ENCODE measurements at regions not wholly inside any gene's neighbourhood (a gene's known extent, or its start where the extent isn't known, plus 50 kb on each side); places are given as distances from the start of the nearest gene placed in this dataset.

- no peak overlapping the region for H3K27ac ChIP-seq (ENCODE audit: low read depth, low read length)
- DNase-seq (no peak), ATAC-seq (no peak)
- peaks cover 0 to 2% (median 0%) of the 10 kb centered on the region in 11 donors for H3K9me3 Mint-ChIP-seq
- no peaks in the 10 kb centered on the region for H3K27me3 ChIP-seq (ENCODE audit: control insufficient read depth in 2 of 2, insufficient read depth in 2 of 2, low read length in 2 of 2)
- H3K27ac Mint-ChIP-seq = no peak overlapping the region
- H3K4me3 ChIP-seq (ENCODE audit: low read length) = no peak overlapping the region
- H3K36me3 Mint-ChIP-seq = peaks cover 5 to 37% (median 22%) of the 10 kb centered on the region in 5 donors
- no peaks in the 10 kb centered on the region for H3K4me1 ChIP-seq (ENCODE audit: control insufficient read depth in 2 of 2, insufficient read depth in 2 of 2, low read length in 2 of 2)
- peaks cover 0 to 15% (median 4%) of the 10 kb centered on the region in 3 experiments for H3K36me3 ChIP-seq (ENCODE audit: control insufficient read depth in 2 of 3, insufficient read depth in 3 of 3, low read length in 3 of 3)
- intact Hi-C loops (cut with micrococcal nuclease) = no loop called here
- H3K27me3 Mint-ChIP-seq = no peaks in the 10 kb centered on the region
- H3K9me3 ChIP-seq (ENCODE audit: control insufficient read depth in 2 of 3, low read length in 3 of 3) = no peaks in the 10 kb centered on the region
- ChIA-PET POLR2A (interaction anchor here (0.7 kb wide), 1 partner anchor 233 kb away, joined by 3 read pairs; no protein-coding TSS in a partner anchor), CTCF (no interaction called here)
- no peak overlapping the region for H3K4me3 Mint-ChIP-seq
- H3K4me1 Mint-ChIP-seq = peaks cover 17 to 80% (median 65%) of the 10 kb centered on the region in 7 donors
Measured at GRCh38 chr14:89489761-89490437, 72.9 kb upstream of the FOXN3 start.

- Mint-ChIP-seq H3K4me3 (no peak overlapping the region), H3K36me3 (peaks cover 9 to 49% (median 27%) of the 10 kb centered on the region in 5 donors), H3K9me3 (peaks cover 0 to 2% (median 0%) of the 10 kb centered on the region in 11 donors), H3K4me1 (peaks cover 17 to 62% (median 47%) of the 10 kb centered on the region in 7 donors), H3K27me3 (no peaks in the 10 kb centered on the region), H3K27ac (peak overlapping the region in 3 of 9 donors; percentile 25 to 59 (median 33))
- H3K27me3 ChIP-seq (ENCODE audit: control insufficient read depth in 2 of 2, insufficient read depth in 2 of 2, low read length in 2 of 2) = no peaks in the 10 kb centered on the region
- no peak overlapping the region for H3K4me3 ChIP-seq (ENCODE audit: low read length)
- ATAC-seq (peak; percentile 17), DNase-seq (no peak)
- H3K9me3 ChIP-seq (ENCODE audit: control insufficient read depth in 2 of 3, low read length in 3 of 3) = no peaks in the 10 kb centered on the region
- no peak overlapping the region for H3K27ac ChIP-seq (ENCODE audit: low read depth, low read length)
- H3K36me3 ChIP-seq (ENCODE audit: control insufficient read depth in 2 of 3, insufficient read depth in 3 of 3, low read length in 3 of 3) = peaks cover 0 to 22% (median 4%) of the 10 kb centered on the region in 3 experiments
- intact Hi-C loops (cut with micrococcal nuclease) = no loop called here
- no peaks in the 10 kb centered on the region for H3K4me1 ChIP-seq (ENCODE audit: control insufficient read depth in 2 of 2, insufficient read depth in 2 of 2, low read length in 2 of 2)
- POLR2A ChIA-PET = no interaction called here
- CTCF ChIA-PET = no interaction called here
Measured at GRCh38 chr14:89486961-89487360, 69.9 kb upstream of the FOXN3 start.

- Histone ChIP-seq H3K27ac (ENCODE audit: low read depth, low read length) (no peak overlapping the region), H3K4me3 (ENCODE audit: low read length) (no peak overlapping the region), H3K36me3 (ENCODE audit: control insufficient read depth in 2 of 3, insufficient read depth in 3 of 3, low read length in 3 of 3) (peaks cover 0 to 23% (median 5%) of the 10 kb centered on the region in 3 experiments), H3K9me3 (ENCODE audit: control insufficient read depth in 2 of 3, low read length in 3 of 3) (no peaks in the 10 kb centered on the region), H3K4me1 (ENCODE audit: control insufficient read depth in 2 of 2, insufficient read depth in 2 of 2, low read length in 2 of 2) (no peaks in the 10 kb centered on the region), H3K27me3 (ENCODE audit: control insufficient read depth in 2 of 2, insufficient read depth in 2 of 2, low read length in 2 of 2) (no peaks in the 10 kb centered on the region)
- no peaks in the 10 kb centered on the region for H3K27me3 Mint-ChIP-seq
- POLR2A ChIA-PET = no interaction called here
- CTCF ChIA-PET = no interaction called here
- no peak overlapping the region for H3K4me3 Mint-ChIP-seq
- DNase-seq = no peak
- peak overlapping the region in 3 of 9 donors; percentile 5 to 46 (median 43) for H3K27ac Mint-ChIP-seq
- peak; percentile 62 for ATAC-seq
- H3K4me1 Mint-ChIP-seq = peaks cover 17 to 58% (median 47%) of the 10 kb centered on the region in 7 donors
- intact Hi-C loops (cut with micrococcal nuclease) = no loop called here
- H3K9me3 Mint-ChIP-seq = peaks cover 0 to 2% (median 0%) of the 10 kb centered on the region in 11 donors
- peaks cover 11 to 50% (median 29%) of the 10 kb centered on the region in 5 donors for H3K36me3 Mint-ChIP-seq
Measured at GRCh38 chr14:89486505-89486904, 69.5 kb upstream of the FOXN3 start.

- intact Hi-C loops (cut with micrococcal nuclease) = no loop called here
- ATAC-seq = peak; percentile 60
- Histone ChIP-seq H3K36me3 (ENCODE audit: control insufficient read depth in 2 of 3, insufficient read depth in 3 of 3, low read length in 3 of 3) (peaks cover 0 to 29% (median 10%) of the 10 kb centered on the region in 3 experiments), H3K4me3 (ENCODE audit: low read length) (no peak overlapping the region), H3K9me3 (ENCODE audit: control insufficient read depth in 2 of 3, low read length in 3 of 3) (no peaks in the 10 kb centered on the region), H3K27ac (ENCODE audit: low read depth, low read length) (no peak overlapping the region), H3K4me1 (ENCODE audit: control insufficient read depth in 2 of 2, insufficient read depth in 2 of 2, low read length in 2 of 2) (no peaks in the 10 kb centered on the region), H3K27me3 (ENCODE audit: control insufficient read depth in 2 of 2, insufficient read depth in 2 of 2, low read length in 2 of 2) (no peaks in the 10 kb centered on the region)
- H3K4me3 Mint-ChIP-seq = peak overlapping the region in 1 of 10 donors; percentile 54
- H3K27ac Mint-ChIP-seq = peak overlapping the region in 4 of 9 donors; percentile 8 to 80 (median 72)
- ChIA-PET CTCF (interaction anchor here (0.5 kb wide), 1 partner anchor 113 kb away, joined by 3 read pairs; no protein-coding TSS in a partner anchor), POLR2A (interaction anchor here (0.6 kb wide), 1 partner anchor 121 kb away, joined by 3 read pairs; no protein-coding TSS in a partner anchor)
- H3K9me3 Mint-ChIP-seq = peaks cover 0 to 2% (median 0%) of the 10 kb centered on the region in 11 donors
- no peaks in the 10 kb centered on the region for H3K27me3 Mint-ChIP-seq
- peaks cover 17 to 48% (median 43%) of the 10 kb centered on the region in 7 donors for H3K4me1 Mint-ChIP-seq
- DNase-seq = no peak
- H3K36me3 Mint-ChIP-seq = peaks cover 14 to 41% (median 30%) of the 10 kb centered on the region in 5 donors
Measured at GRCh38 chr14:89485264-89485663, 68.2 kb upstream of the FOXN3 start.

- Histone ChIP-seq H3K36me3 (ENCODE audit: control insufficient read depth in 2 of 3, insufficient read depth in 3 of 3, low read length in 3 of 3) (peaks cover 0 to 29% (median 10%) of the 10 kb centered on the region in 3 experiments), H3K9me3 (ENCODE audit: control insufficient read depth in 2 of 3, low read length in 3 of 3) (no peaks in the 10 kb centered on the region), H3K4me3 (ENCODE audit: low read length) (no peak overlapping the region), H3K4me1 (ENCODE audit: control insufficient read depth in 2 of 2, insufficient read depth in 2 of 2, low read length in 2 of 2) (no peaks in the 10 kb centered on the region), H3K27me3 (ENCODE audit: control insufficient read depth in 2 of 2, insufficient read depth in 2 of 2, low read length in 2 of 2) (no peaks in the 10 kb centered on the region), H3K27ac (ENCODE audit: low read depth, low read length) (no peak overlapping the region)
- ATAC-seq = peak; percentile 44
- H3K4me1 Mint-ChIP-seq = peaks cover 17 to 42% (median 38%) of the 10 kb centered on the region in 7 donors
- H3K36me3 Mint-ChIP-seq = peaks cover 14 to 48% (median 36%) of the 10 kb centered on the region in 5 donors
- CTCF ChIA-PET = no interaction called here
- peaks cover 0 to 3% (median 0%) of the 10 kb centered on the region in 11 donors for H3K9me3 Mint-ChIP-seq
- POLR2A ChIA-PET = interaction anchor here (1.8 kb wide), 1 partner anchor 9 kb away, joined by 4 read pairs; no protein-coding TSS in a partner anchor
- peak overlapping the region in 1 of 9 donors; percentile 32 for H3K27ac Mint-ChIP-seq
- DNase-seq = no peak
- H3K27me3 Mint-ChIP-seq = no peaks in the 10 kb centered on the region
- intact Hi-C loops (cut with micrococcal nuclease) = no loop called here
- H3K4me3 Mint-ChIP-seq = no peak overlapping the region
Measured at GRCh38 chr14:89484051-89484844, 67.2 kb upstream of the FOXN3 start.

- peak overlapping the region in 1 of 9 donors; percentile 42 for H3K27ac Mint-ChIP-seq
- H3K27ac ChIP-seq (ENCODE audit: low read depth, low read length) = no peak overlapping the region
Measured at GRCh38 chr14:89481196-89481595, 64.2 kb upstream of the FOXN3 start.

More at GRCh38 chr14:89481196-89481595, 64.2 kb upstream of the FOXN3 start:
- H3K27me3 ChIP-seq (ENCODE audit: control insufficient read depth in 2 of 2, insufficient read depth in 2 of 2, low read length in 2 of 2) = no peaks in the 10 kb centered on the region
- no peak overlapping the region for H3K4me3 ChIP-seq (ENCODE audit: low read length)
- DNase-seq (no peak), ATAC-seq (no peak)
- H3K9me3 Mint-ChIP-seq = peaks cover 0 to 4% (median 0%) of the 10 kb centered on the region in 11 donors
- H3K27me3 Mint-ChIP-seq = no peaks in the 10 kb centered on the region
- H3K36me3 ChIP-seq (ENCODE audit: control insufficient read depth in 2 of 3, insufficient read depth in 3 of 3, low read length in 3 of 3) = peaks cover 0 to 23% (median 10%) of the 10 kb centered on the region in 3 experiments
- peaks cover 20 to 56% (median 30%) of the 10 kb centered on the region in 5 donors for H3K36me3 Mint-ChIP-seq
- intact Hi-C loops (cut with micrococcal nuclease) = no loop called here
- no peaks in the 10 kb centered on the region for H3K4me1 ChIP-seq (ENCODE audit: control insufficient read depth in 2 of 2, insufficient read depth in 2 of 2, low read length in 2 of 2)
- no peak overlapping the region for H3K4me3 Mint-ChIP-seq
- POLR2A ChIA-PET = interaction anchor here (0.6 to 0.7 kb wide), 2 partner anchors 17 to 254 kb away, joined by 3 read pairs; no protein-coding TSS in a partner anchor
- peaks cover 15 to 40% (median 32%) of the 10 kb centered on the region in 7 donors for H3K4me1 Mint-ChIP-seq
- CTCF ChIA-PET = interaction anchor here (1.4 kb wide), 1 partner anchor 29 kb away, joined by 3 read pairs; no protein-coding TSS in a partner anchor
- H3K9me3 ChIP-seq (ENCODE audit: control insufficient read depth in 2 of 3, low read length in 3 of 3) = no peaks in the 10 kb centered on the region

All from naive thymus-derived CD4-positive, alpha-beta T cell (primary cell).